HG02759 (cell line): ENCODE measurements at regions not wholly inside any gene's neighbourhood (a gene's known extent, or its start where the extent isn't known, plus 50 kb on each side); places are given as distances from the start of the nearest gene placed in this dataset.

Source experiments
- ATAC-seq: cut with Tn5 transposase; IDR thresholded peaks from one replicate; pipeline ENCODE4 v1.9.1; 2021; ENCODE audit warnings: mild to moderate bottlenecking, moderate library complexity; ENCODE audit not compliant: unreplicated experiment

DNA sequence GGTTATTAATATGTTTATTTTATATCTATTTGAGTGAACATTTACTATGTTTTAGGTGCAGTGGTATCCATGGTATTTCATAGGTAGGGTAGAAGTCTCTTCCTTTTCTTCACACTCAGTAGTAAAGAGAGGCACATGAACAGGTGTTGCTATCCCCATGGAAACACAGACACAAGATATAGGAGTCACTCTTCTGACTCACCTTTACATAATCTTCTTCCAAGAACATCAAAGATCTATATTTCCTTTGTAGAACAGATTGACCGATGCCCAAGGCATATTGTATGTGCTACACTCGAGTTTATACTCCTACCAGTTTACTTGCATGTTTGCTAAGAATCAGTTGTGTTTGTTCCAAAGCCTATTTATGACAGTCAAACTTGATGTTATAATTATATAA lies 1997.4 kb downstream of the C4orf33 start:
- no peak for ATAC-seq

- ATAC-seq, result no peak
Measured at GRCh38 chr4:131098976-131099375, 2003.0 kb downstream of the C4orf33 start.

DNA sequence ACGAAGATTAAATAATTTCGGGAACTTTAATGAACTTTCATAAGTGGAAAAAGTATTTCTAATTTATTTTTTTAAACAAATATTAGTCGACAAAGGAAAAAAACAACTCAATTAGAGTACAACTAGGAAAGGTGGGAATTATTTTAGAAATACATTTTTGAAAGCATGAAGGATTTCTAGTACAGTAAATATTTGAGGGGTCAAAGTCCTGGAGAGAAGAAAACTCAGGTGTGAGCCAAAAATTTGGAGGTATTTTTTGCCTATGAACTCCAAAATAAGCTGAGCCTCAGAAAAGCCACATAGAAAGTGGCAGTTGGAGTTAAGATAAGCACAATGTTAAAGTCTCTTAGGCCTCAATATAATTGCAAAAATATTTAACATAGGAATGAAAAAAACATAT lies 2017.3 kb downstream of the C4orf33 start:
- ATAC-seq, result no peak

DNA sequence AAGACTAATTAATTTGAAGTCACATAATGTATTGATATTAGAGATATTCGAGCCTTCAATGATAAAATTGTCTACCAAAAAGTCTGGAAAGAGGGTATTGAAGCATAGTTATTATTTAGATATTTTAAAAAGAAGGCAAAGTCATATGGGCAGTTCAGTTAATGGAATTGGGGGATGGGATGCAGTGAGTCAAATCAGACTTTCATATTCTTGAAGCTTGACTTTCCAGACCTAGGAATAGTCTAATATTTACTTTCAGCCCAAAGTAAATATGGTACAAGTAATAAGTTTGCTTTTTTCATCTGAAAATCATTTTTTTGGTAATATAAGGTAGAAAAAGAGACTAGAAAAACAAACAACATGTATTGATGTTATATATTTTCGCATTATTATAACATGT lies 2017.8 kb downstream of the C4orf33 start:
- no peak for ATAC-seq

DNA sequence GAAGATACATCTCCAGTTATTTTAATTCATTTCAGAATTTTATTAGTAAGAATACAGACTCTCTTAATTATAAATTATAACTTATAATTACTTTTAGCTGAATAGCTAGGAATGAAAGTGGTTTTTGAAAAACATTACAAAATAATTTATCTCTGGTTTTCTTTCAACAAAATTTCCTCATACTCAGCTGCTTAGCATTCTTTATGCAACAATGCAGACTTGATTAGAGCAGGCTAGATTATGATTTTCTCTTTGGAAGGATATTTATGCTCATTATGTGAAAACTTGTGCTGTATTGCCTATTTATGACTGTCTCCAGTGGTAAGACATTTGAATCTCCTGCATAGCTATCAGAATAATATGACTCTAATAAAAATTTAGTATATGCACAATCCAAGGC lies 2023.7 kb downstream of the C4orf33 start:
- no peak for ATAC-seq

DNA sequence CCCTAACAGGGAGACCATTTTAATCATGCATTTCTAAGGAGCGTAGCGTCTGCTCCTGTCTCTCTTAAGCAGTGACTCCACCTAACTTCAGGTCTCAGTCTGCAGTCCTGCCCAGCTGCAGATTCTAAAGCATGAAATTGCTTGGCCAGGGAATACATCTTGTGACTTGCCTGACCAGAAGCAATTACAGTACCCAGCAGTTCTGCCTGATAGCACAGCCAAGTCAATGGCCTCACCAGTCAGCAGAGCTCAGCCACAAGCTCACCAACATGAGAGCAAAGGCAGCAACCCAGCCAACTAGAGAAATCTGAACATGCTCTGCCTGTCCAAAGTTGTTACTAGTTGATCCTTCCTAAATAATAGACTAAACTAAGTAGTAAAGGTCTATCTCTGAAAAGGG lies 2011.9 kb upstream of the PCDH10 start:
- ATAC-seq, result no peak

GRCh38 chr4:131159261-131159660 lies 1989.8 kb upstream of the PCDH10 start:
- ATAC-seq, result no peak

DNA sequence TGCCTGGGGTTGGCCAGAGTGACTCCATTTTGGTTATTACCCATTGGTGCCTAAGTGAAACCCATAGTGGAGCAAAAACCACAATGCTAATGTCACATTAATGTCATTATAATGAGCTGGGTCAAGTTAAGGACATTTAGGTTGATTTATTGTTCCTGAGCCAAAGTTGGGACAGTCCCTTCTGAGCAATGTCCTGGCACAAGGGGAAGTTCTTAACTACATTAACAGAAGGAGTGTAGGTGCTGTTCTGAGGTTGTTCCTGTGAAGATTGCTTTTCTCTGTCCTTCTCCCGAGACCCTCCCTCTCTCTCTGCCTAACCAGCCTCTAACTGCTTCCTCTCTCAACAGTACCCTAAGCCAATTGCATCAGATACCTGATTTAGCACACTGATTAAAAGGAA lies 1956.8 kb upstream of the PCDH10 start:
- no peak for ATAC-seq

GRCh38 chr4:131207589-131207988 lies 1941.5 kb upstream of the PCDH10 start:
- ATAC-seq, result no peak

GRCh38 chr4:131248314-131248713 lies 1900.8 kb upstream of the PCDH10 start:
- ATAC-seq, result no peak

- ATAC-seq, result no peak
Measured at GRCh38 chr4:131251321-131251720, 1897.8 kb upstream of the PCDH10 start.

GRCh38 chr4:131257241-131257640 lies 1891.9 kb upstream of the PCDH10 start:
- ATAC-seq, result no peak

DNA sequence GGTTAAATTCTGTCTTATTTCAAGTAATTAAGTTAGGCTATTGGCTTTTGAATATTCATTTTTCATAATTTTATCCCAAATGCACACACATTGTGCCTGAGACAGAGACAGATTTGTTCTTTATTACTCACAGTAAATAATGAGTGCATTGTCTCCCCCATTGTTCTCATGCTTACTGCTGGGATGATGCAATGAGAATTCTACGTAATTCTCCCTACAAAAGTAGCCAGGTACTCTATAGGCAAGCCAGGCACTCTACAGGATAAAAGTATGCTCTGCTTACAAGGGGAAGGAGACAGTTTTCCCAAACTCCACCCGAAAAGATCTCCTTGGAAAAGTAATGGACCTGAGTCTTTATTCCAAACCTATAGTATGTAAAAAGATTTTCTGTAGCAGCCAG lies 1890.7 kb upstream of the PCDH10 start:
- no peak for ATAC-seq

GRCh38 chr4:131288441-131288840 lies 1860.7 kb upstream of the PCDH10 start:
- ATAC-seq, result no peak

GRCh38 chr4:131296192-131296591 lies 1852.9 kb upstream of the PCDH10 start:
- ATAC-seq, result no peak

- no peak for ATAC-seq
Measured at GRCh38 chr4:131302108-131302507, 1847.0 kb upstream of the PCDH10 start.

DNA sequence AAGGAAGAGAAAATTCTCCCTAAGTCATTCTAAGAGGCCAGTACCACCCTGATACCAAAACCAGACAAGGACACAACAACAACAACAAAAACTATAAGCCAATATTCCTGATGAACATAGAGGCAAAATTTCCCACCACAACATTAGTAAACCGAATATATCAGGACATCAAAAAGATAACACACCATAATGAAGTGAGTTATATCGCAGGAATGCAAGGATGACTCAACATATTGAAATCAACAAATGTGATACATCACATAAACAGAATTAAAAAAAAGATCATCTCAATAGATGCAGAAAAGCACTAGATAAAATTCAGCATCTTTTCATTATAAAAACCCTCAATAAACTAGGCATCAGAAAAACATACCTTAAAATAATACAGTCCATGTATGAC lies 1844.4 kb upstream of the PCDH10 start:
- no peak for ATAC-seq

DNA sequence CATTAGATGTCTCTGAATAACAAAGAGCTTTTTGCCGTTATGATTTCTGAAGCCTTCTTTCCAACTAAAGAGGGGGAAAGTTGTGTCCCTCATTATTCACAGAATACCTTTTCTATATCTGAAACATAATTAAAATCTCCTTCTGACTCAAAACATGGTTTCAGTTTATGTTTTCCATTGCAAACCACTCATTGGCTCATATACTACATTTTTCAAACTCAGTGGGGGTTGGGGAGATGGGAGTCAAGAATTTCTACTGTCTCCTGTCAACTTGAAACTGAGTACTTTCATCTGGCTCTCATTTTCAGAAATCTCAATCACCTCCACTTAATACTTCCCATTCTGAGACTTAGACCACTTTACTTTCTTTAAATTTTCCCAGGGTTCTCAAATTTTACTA lies 1839.5 kb upstream of the PCDH10 start:
- ATAC-seq, result no peak

DNA sequence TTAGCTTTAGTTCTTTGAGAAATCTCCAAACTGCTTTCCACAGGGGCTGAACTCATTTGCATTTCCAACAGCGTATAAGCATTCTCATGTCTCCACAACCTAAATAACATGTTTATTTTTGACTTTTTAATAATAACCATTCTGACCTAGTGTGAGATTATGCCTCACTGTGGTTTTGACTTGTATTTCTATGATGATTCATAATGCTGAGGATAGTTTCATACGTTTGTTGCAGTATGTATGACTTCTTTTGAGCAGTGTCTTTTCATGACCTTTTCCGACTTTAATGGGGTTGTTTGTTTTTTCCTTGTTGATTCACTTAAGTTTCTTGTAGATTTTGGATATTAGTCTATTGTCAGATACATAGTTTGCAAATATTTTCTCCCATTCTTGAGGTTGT lies 1833.0 kb upstream of the PCDH10 start:
- ATAC-seq, result no peak

- ATAC-seq, result no peak
Measured at GRCh38 chr4:131337936-131338335, 1811.2 kb upstream of the PCDH10 start.

- ATAC-seq, result no peak
Measured at GRCh38 chr4:131339137-131339536, 1810.0 kb upstream of the PCDH10 start.

GRCh38 chr4:131344761-131345160 lies 1804.3 kb upstream of the PCDH10 start:
- no peak for ATAC-seq

- no peak for ATAC-seq
Measured at GRCh38 chr4:131347816-131348215, 1801.3 kb upstream of the PCDH10 start.

DNA sequence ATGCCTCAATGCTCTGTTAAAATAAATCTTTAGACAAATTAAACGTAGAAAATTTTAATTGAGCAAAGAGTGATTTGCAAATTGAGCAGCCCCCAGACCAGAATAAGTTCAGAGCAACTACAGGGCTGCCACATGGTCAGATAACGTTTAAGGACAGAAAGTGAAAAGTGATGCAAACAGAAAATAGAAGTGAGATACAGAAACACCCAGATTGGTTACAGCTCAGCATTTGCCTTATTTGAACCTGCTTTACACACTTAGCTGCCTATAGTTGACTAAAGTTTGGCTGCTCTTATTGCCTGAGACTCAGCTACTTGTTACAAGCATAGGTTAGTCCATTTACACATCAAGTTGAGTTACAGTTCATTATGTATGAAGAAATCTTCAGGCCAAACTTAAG lies 1800.8 kb upstream of the PCDH10 start:
- no peak for ATAC-seq
